LNCaP clone FGC (cell line): ENCODE measurements at regions not wholly inside any gene's neighbourhood (a gene's known extent, or its start where the extent isn't known, plus 50 kb on each side); places are given as distances from the start of the nearest gene placed in this dataset.

ENCODE experiments used
- DNase-seq: peaks from one replicate; pipeline ENCODE4 v3.0.0-alpha.2; 2011; ENCODE audit warnings: low read depth
- H3K4me3 ChIP-seq: 2 replicates; pipeline ENCODE4 v1.5.1; 2011; ENCODE audit warnings: mild to moderate bottlenecking, low read depth, low read length, control low read depth
- CTCF ChIP-seq: IDR thresholded peaks from 2 replicates; pipeline ENCODE4 v1.5.1; 2012; ENCODE audit warnings: mild to moderate bottlenecking; ENCODE audit not compliant: control insufficient read depth, insufficient read depth; ENCODE audit errors: extremely low read depth

GRCh38 chr10:78354101-78354500, 320.4 kb downstream of the RPS24 start:
- TF ChIP-seq CTCF, result no peak
- H3K4me3 ChIP-seq, result no peak overlapping the region
- DNase-seq, result no peak

GRCh38 chr10:78356291-78356900, 322.7 kb downstream of the RPS24 start:
- DNase-seq, result no peak
- H3K4me3 ChIP-seq, result no peak overlapping the region
- no peak for TF ChIP-seq CTCF

- no peak overlapping the region for H3K4me3 ChIP-seq
- no peak for TF ChIP-seq CTCF
- DNase-seq, result no peak
Observed at GRCh38 chr10:78357141-78358063, 323.7 kb downstream of the RPS24 start.

- no peak for DNase-seq
- no peak overlapping the region for H3K4me3 ChIP-seq
- no peak for TF ChIP-seq CTCF
Observed at GRCh38 chr10:78358351-78358750, 324.7 kb downstream of the RPS24 start.

GRCh38 chr10:78358982-78359381, 325.3 kb downstream of the RPS24 start:
- TF ChIP-seq CTCF, result no peak
- no peak for DNase-seq
- H3K4me3 ChIP-seq, result no peak overlapping the region

GRCh38 chr10:78359640-78360091, 326.0 kb downstream of the RPS24 start:
- TF ChIP-seq CTCF, result no peak
- no peak for DNase-seq

GRCh38 chr10:78360284-78360683, 326.6 kb downstream of the RPS24 start:
- no peak overlapping the region for H3K4me3 ChIP-seq
- no peak for DNase-seq
- TF ChIP-seq CTCF, result no peak

More at GRCh38 chr10:78359640-78360091, 326.0 kb downstream of the RPS24 start:
- no peak overlapping the region for H3K4me3 ChIP-seq
